Psoas muscle (tissue), 7 donors: ENCODE measurements at regions not wholly inside any gene's neighbourhood (a gene's known extent, or its start where the extent isn't known, plus 50 kb on each side); places are given as distances from the start of the nearest gene placed in this dataset.

ENCODE experiments used
- ATAC-seq, 4 donors: fragments of 200-7000 bp; cut with Tn5 transposase; one replicate each; pipeline ENCODE4 v1.9.1; 2020; ENCODE audit warnings: moderate library complexity in 3 of 4, mild to moderate bottlenecking in 2 of 4
- DNase-seq, 2 donors: peaks; one replicate each; pipeline ENCODE4 v3.0.0-alpha.2; 2020
- H3K27ac ChIP-seq: fragments of 200-600 bp; one replicate; pipeline ENCODE4 v1.8.0; 2022
- H3K27me3 ChIP-seq, 3 donors: fragments of 200-600 bp in 1 of 3; one replicate each; pipeline versions ENCODE4 v1.6.1 to v1.8.0; 2013 to 2022; ENCODE audit warnings: low read length in 2 of 3, mild to moderate bottlenecking in 2 of 3, moderate library complexity in 1 of 3; ENCODE audit not compliant: insufficient read depth in 3 of 3
- H3K36me3 ChIP-seq, 2 donors: fragments of 200-600 bp in 1 of 2; one replicate each; pipeline versions ENCODE4 v1.6.1 to v1.8.0; 2013 to 2022; ENCODE audit warnings: low read depth in 1 of 2, mild to moderate bottlenecking in 1 of 2, moderate library complexity in 1 of 2; ENCODE audit not compliant: insufficient read depth in 1 of 2
- H3K4me1 ChIP-seq: fragments of 200-600 bp; one replicate; pipeline ENCODE4 v1.8.0; 2022
- H3K4me3 ChIP-seq: fragments of 200-600 bp; one replicate; pipeline ENCODE4 v1.8.0; 2022; ENCODE audit warnings: mild to moderate bottlenecking
- H3K9me3 ChIP-seq: fragments of 200-600 bp; one replicate; pipeline ENCODE4 v1.8.0; 2022
- CTCF ChIP-seq: fragments of 200-600 bp; IDR thresholded peaks from one replicate; pipeline ENCODE4 v1.8.0; 2022; ENCODE audit warnings: antibody characterized with exemption
- WGBS, 3 donors: extraction: QIAGEN DNeasy Blood & Tissue Kit; methylation state at CpG; one replicate each; pipeline versions ENCODE4 v1.1.6 to v1.1.7; 2013; 5-methylcytosine and 5-hydroxymethylcytosine counted together
- intact Hi-C, 2 donors: fragments of 100-400 bp; cut with DNase I; formaldehyde crosslinking; loops; one replicate each; pipeline versions ENCODE4 v1.11.0 to v1.14.2; 2022
- donor health status: healthy with polysubstance abuse.
- donor health status: DM: no; HTN: no; CAD: no; lungs with moderate emphysema.
- donor health status: Bipolar disorder and iron deficiency.
- donor health status: healthy.
- donor health status: DM: yes; HTN: yes; CAD: no.
- donor health status: DM: no; HTN: no; CAD: no.
- donor health status: DM: yes; HTN: yes; CAD: no.

GRCh38 chr4:180683186-180683585 is 1560.0 kb upstream of the TENM3 start:
- Histone ChIP-seq H3K9me3 (no peaks in the 10 kb centered on the region), H3K4me1 (no peaks in the 10 kb centered on the region), H3K4me3 (no peak overlapping the region), H3K27ac (no peak overlapping the region), H3K27me3 (no peaks in the 10 kb centered on the region), H3K36me3 (no peaks in the 10 kb centered on the region)
- WGBS, 3 donors: 53 to 61% (median 58%) methylated on average over 5 of the region's 5 CpGs
- ATAC-seq (no peak), DNase-seq (no peak)
- intact Hi-C loops: no loop called here
- TF ChIP-seq CTCF: no peak

GRCh38 chr4:180688480-180688879 is 1554.7 kb upstream of the TENM3 start:
- no peak for DNase-seq
- WGBS, 3 donors: 70 to 83% (median 82%) methylated on average over 2 of the region's 2 CpGs
- no peak for TF ChIP-seq CTCF
- no peak for ATAC-seq
- Histone ChIP-seq H3K4me1 (no peaks in the 10 kb centered on the region), H3K27ac (no peak overlapping the region), H3K27me3 (no peaks in the 10 kb centered on the region), H3K36me3 (no peaks in the 10 kb centered on the region), H3K4me3 (no peak overlapping the region), H3K9me3 (no peaks in the 10 kb centered on the region)
- intact Hi-C loops: no loop called here

GRCh38 chr4:180694875-180695274 is 1548.3 kb upstream of the TENM3 start:
- Histone ChIP-seq H3K27me3 (no peaks in the 10 kb centered on the region), H3K4me1 (no peaks in the 10 kb centered on the region), H3K4me3 (no peak overlapping the region), H3K9me3 (no peaks in the 10 kb centered on the region), H3K27ac (no peak overlapping the region), H3K36me3 (no peaks in the 10 kb centered on the region)
- ATAC-seq (no peak), DNase-seq (no peak)
- TF ChIP-seq CTCF: no peak
- intact Hi-C loops: no loop called here
- WGBS, 3 donors: 67 to 71% (median 68%) methylated on average over 1 of the region's 1 CpG

- H3K4me3 ChIP-seq: no peak overlapping the region
- H3K27ac ChIP-seq: no peak overlapping the region
- DNase-seq (no peak), ATAC-seq (no peak)
- no peaks in the 10 kb centered on the region for H3K27me3 ChIP-seq
- no peaks in the 10 kb centered on the region for H3K36me3 ChIP-seq
- no peak for TF ChIP-seq CTCF
- no peaks in the 10 kb centered on the region for H3K9me3 ChIP-seq
- H3K4me1 ChIP-seq: no peaks in the 10 kb centered on the region
- 45 to 63% (median 48%) methylated on average over 1 of the region's 1 CpG for WGBS, 3 donors
- intact Hi-C loops: no loop called here
These were observed 1547.4 kb upstream of the TENM3 start for GRCh38 chr4:180695851-180696250.

- Histone ChIP-seq H3K4me3 (no peak overlapping the region), H3K27ac (no peak overlapping the region), H3K36me3 (no peaks in the 10 kb centered on the region), H3K9me3 (no peaks in the 10 kb centered on the region), H3K27me3 (no peaks in the 10 kb centered on the region), H3K4me1 (no peaks in the 10 kb centered on the region)
- TF ChIP-seq CTCF: no peak
- ATAC-seq (no peak), DNase-seq (no peak)
- 51 to 58% (median 54%) methylated on average over 3 of the region's 3 CpGs for WGBS, 3 donors
- intact Hi-C loops: no loop called here
These were observed 1546.6 kb upstream of the TENM3 start for GRCh38 chr4:180696460-180697092.
